ENCODE measurements at regions not wholly inside any gene's neighbourhood (a gene's known extent, or its start where the extent isn't known, plus 50 kb on each side); places are given as distances from the start of the nearest gene placed in this dataset.

- H3K36me3 Mint-ChIP-seq (ENCODE audit: low read depth): no peaks in the 10 kb centered on the region
- no peaks in the 10 kb centered on the region for H3K9me3 Mint-ChIP-seq
- H3K27me3 Mint-ChIP-seq: no peaks in the 10 kb centered on the region
- H3K4me3 Mint-ChIP-seq: no peak overlapping the region
- no peaks in the 10 kb centered on the region for H3K4me1 Mint-ChIP-seq (ENCODE audit: low read depth)
- H3K27ac Mint-ChIP-seq: no peak overlapping the region
These were observed 101.8 kb downstream of the NUFIP1 start for GRCh38 chr13:44887515-44887914.

GRCh38 chr13:44884076-44884729 is 105.1 kb downstream of the NUFIP1 start:
- peaks cover 3% of the 10 kb centered on the region for H3K27me3 Mint-ChIP-seq
- H3K4me3 Mint-ChIP-seq: no peak overlapping the region
- no peaks in the 10 kb centered on the region for H3K9me3 Mint-ChIP-seq
- no peaks in the 10 kb centered on the region for H3K36me3 Mint-ChIP-seq (ENCODE audit: low read depth)
- no peak overlapping the region for H3K27ac Mint-ChIP-seq
- no peaks in the 10 kb centered on the region for H3K4me1 Mint-ChIP-seq (ENCODE audit: low read depth)

- Mint-ChIP-seq H3K27ac (no peak overlapping the region), H3K27me3 (peaks cover 16% of the 10 kb centered on the region), H3K4me1 (ENCODE audit: low read depth) (peaks cover 12% of the 10 kb centered on the region), H3K4me3 (no peak overlapping the region), H3K36me3 (ENCODE audit: low read depth) (no peaks in the 10 kb centered on the region), H3K9me3 (peaks cover 3% of the 10 kb centered on the region)
These were observed 109.7 kb downstream of the NUFIP1 start for GRCh38 chr13:44879452-44880058.

- H3K36me3 Mint-ChIP-seq (ENCODE audit: low read depth): no peaks in the 10 kb centered on the region
- H3K27me3 Mint-ChIP-seq: peaks cover 22% of the 10 kb centered on the region
- H3K4me3 Mint-ChIP-seq: no peak overlapping the region
- no peak overlapping the region for H3K27ac Mint-ChIP-seq
- H3K9me3 Mint-ChIP-seq: peaks cover 3% of the 10 kb centered on the region
- H3K4me1 Mint-ChIP-seq (ENCODE audit: low read depth): peaks cover 17% of the 10 kb centered on the region
These were observed 112.4 kb downstream of the NUFIP1 start for GRCh38 chr13:44876782-44877324.

GRCh38 chr13:44874886-44875630 is 114.2 kb downstream of the NUFIP1 start:
- Mint-ChIP-seq H3K36me3 (ENCODE audit: low read depth) (no peaks in the 10 kb centered on the region), H3K9me3 (peaks cover 3% of the 10 kb centered on the region), H3K27me3 (peaks cover 33% of the 10 kb centered on the region), H3K4me3 (no peak overlapping the region), H3K27ac (no peak overlapping the region), H3K4me1 (ENCODE audit: low read depth) (peaks cover 17% of the 10 kb centered on the region)

GRCh38 chr13:44874176-44874575 is 115.1 kb downstream of the NUFIP1 start:
- H3K27me3 Mint-ChIP-seq: peaks cover 30% of the 10 kb centered on the region
- no peaks in the 10 kb centered on the region for H3K36me3 Mint-ChIP-seq (ENCODE audit: low read depth)
- H3K27ac Mint-ChIP-seq: no peak overlapping the region
- H3K9me3 Mint-ChIP-seq: peaks cover 3% of the 10 kb centered on the region
- peaks cover 17% of the 10 kb centered on the region for H3K4me1 Mint-ChIP-seq (ENCODE audit: low read depth)
- H3K4me3 Mint-ChIP-seq: no peak overlapping the region

GRCh38 chr13:44873461-44873860 is 115.8 kb downstream of the NUFIP1 start:
- no peaks in the 10 kb centered on the region for H3K36me3 Mint-ChIP-seq (ENCODE audit: low read depth)

GRCh38 chr13:44872751-44873150 is 116.5 kb downstream of the NUFIP1 start:
- H3K9me3 Mint-ChIP-seq: peaks cover 3% of the 10 kb centered on the region
- H3K36me3 Mint-ChIP-seq (ENCODE audit: low read depth): no peaks in the 10 kb centered on the region
- no peak overlapping the region for H3K27ac Mint-ChIP-seq
- H3K27me3 Mint-ChIP-seq: peaks cover 24% of the 10 kb centered on the region
- H3K4me1 Mint-ChIP-seq (ENCODE audit: low read depth): peaks cover 22% of the 10 kb centered on the region
- no peak overlapping the region for H3K4me3 Mint-ChIP-seq

More at GRCh38 chr13:44873461-44873860, 115.8 kb downstream of the NUFIP1 start:
- H3K4me3 Mint-ChIP-seq: no peak overlapping the region
- H3K4me1 Mint-ChIP-seq (ENCODE audit: low read depth): peaks cover 22% of the 10 kb centered on the region
- H3K9me3 Mint-ChIP-seq: peaks cover 3% of the 10 kb centered on the region
- H3K27ac Mint-ChIP-seq: no peak overlapping the region
- H3K27me3 Mint-ChIP-seq: peaks cover 31% of the 10 kb centered on the region

GRCh38 chr13:44870456-44870929 is 118.8 kb downstream of the NUFIP1 start:
- Mint-ChIP-seq H3K27me3 (peaks cover 22% of the 10 kb centered on the region), H3K9me3 (no peaks in the 10 kb centered on the region), H3K27ac (no peak overlapping the region), H3K4me1 (ENCODE audit: low read depth) (peaks cover 20% of the 10 kb centered on the region), H3K36me3 (ENCODE audit: low read depth) (no peaks in the 10 kb centered on the region), H3K4me3 (no peak overlapping the region)

- Mint-ChIP-seq H3K27ac (no peak overlapping the region), H3K4me1 (ENCODE audit: low read depth) (peaks cover 7% of the 10 kb centered on the region), H3K36me3 (ENCODE audit: low read depth) (no peaks in the 10 kb centered on the region)
These were observed 120.1 kb downstream of the NUFIP1 start for GRCh38 chr13:44869167-44869566.

GRCh38 chr13:44868397-44868796 is 120.9 kb downstream of the NUFIP1 start:
- no peak overlapping the region for H3K4me3 Mint-ChIP-seq
- H3K4me1 Mint-ChIP-seq (ENCODE audit: low read depth): peaks cover 5% of the 10 kb centered on the region
- H3K27ac Mint-ChIP-seq: no peak overlapping the region
- no peaks in the 10 kb centered on the region for H3K9me3 Mint-ChIP-seq
- no peaks in the 10 kb centered on the region for H3K36me3 Mint-ChIP-seq (ENCODE audit: low read depth)
- H3K27me3 Mint-ChIP-seq: peaks cover 28% of the 10 kb centered on the region

More at GRCh38 chr13:44869167-44869566, 120.1 kb downstream of the NUFIP1 start:
- Mint-ChIP-seq H3K27me3 (peaks cover 28% of the 10 kb centered on the region), H3K4me3 (no peak overlapping the region), H3K9me3 (no peaks in the 10 kb centered on the region)

GRCh38 chr13:44867825-44868224 is 121.4 kb downstream of the NUFIP1 start:
- Mint-ChIP-seq H3K4me1 (ENCODE audit: low read depth) (peaks cover 5% of the 10 kb centered on the region), H3K27ac (no peak overlapping the region)

GRCh38 chr13:44866411-44866911 is 122.8 kb downstream of the NUFIP1 start:
- peaks cover 5% of the 10 kb centered on the region for H3K4me1 Mint-ChIP-seq (ENCODE audit: low read depth)
- H3K27me3 Mint-ChIP-seq: peaks cover 25% of the 10 kb centered on the region
- no peaks in the 10 kb centered on the region for H3K9me3 Mint-ChIP-seq
- H3K27ac Mint-ChIP-seq: no peak overlapping the region
- H3K36me3 Mint-ChIP-seq (ENCODE audit: low read depth): no peaks in the 10 kb centered on the region
- no peak overlapping the region for H3K4me3 Mint-ChIP-seq

More at GRCh38 chr13:44867825-44868224, 121.4 kb downstream of the NUFIP1 start:
- H3K4me3 Mint-ChIP-seq: no peak overlapping the region
- H3K36me3 Mint-ChIP-seq (ENCODE audit: low read depth): no peaks in the 10 kb centered on the region
- peaks cover 28% of the 10 kb centered on the region for H3K27me3 Mint-ChIP-seq
- H3K9me3 Mint-ChIP-seq: no peaks in the 10 kb centered on the region

- Mint-ChIP-seq H3K4me3 (no peak overlapping the region), H3K9me3 (no peaks in the 10 kb centered on the region), H3K27ac (no peak overlapping the region), H3K36me3 (ENCODE audit: low read depth) (no peaks in the 10 kb centered on the region), H3K4me1 (ENCODE audit: low read depth) (peaks cover 5% of the 10 kb centered on the region), H3K27me3 (peaks cover 22% of the 10 kb centered on the region)
These were observed 123.4 kb downstream of the NUFIP1 start for GRCh38 chr13:44865722-44866410.
